Right renal pelvis (tissue), 4 donors: ENCODE measurements at regions not wholly inside any gene's neighbourhood (a gene's known extent, or its start where the extent isn't known, plus 50 kb on each side); places are given as distances from the start of the nearest gene placed in this dataset.
"Not testable (repeated sequence)": the region's sequence is repeated elsewhere in the genome, so short reads cannot be mapped to it uniquely, and the experiment has no call there.

ENCODE experiments used
- DNase-seq, 4 donors: peaks; one replicate each; pipeline ENCODE4 v3.0.0-alpha.2; 2013; ENCODE audit warnings: low read depth in 4 of 4, low spot score in 3 of 4, missing footprints in 1 of 4

- no peak for DNase-seq
Observed at GRCh38 chr18:30245766-30246455, 796.6 kb downstream of the DSC3 start.

- DNase-seq, result no peak
Observed at GRCh38 chr18:30234755-30235154, 807.8 kb downstream of the DSC3 start.

GRCh38 chr18:30211112-30211511, 831.4 kb downstream of the DSC3 start:
- no peak for DNase-seq

GRCh38 chr18:30208546-30208945, 834.0 kb downstream of the DSC3 start:
- no peak for DNase-seq

- no peak for DNase-seq
Observed at GRCh38 chr18:30192216-30192615, 850.3 kb downstream of the DSC3 start.

GRCh38 chr18:30186245-30186644, 856.3 kb downstream of the DSC3 start:
- DNase-seq, result no peak

GRCh38 chr18:30177056-30177455, 865.5 kb downstream of the DSC3 start:
- DNase-seq, result no peak

- DNase-seq, result no peak
Observed at GRCh38 chr18:30175621-30176225, 866.8 kb downstream of the DSC3 start.

- no peak for DNase-seq
Observed at GRCh38 chr18:30175061-30175574, 867.4 kb downstream of the DSC3 start.

GRCh38 chr18:30163573-30163972, 879.0 kb downstream of the DSC3 start:
- DNase-seq, result no peak

GRCh38 chr18:30160124-30160523, 882.4 kb downstream of the DSC3 start:
- DNase-seq, result no peak

GRCh38 chr18:30150586-30151250, 891.8 kb downstream of the DSC3 start:
- peak; percentile 25 to 57 (median 29) for DNase-seq

GRCh38 chr18:30149585-30149984, 893.0 kb downstream of the DSC3 start:
- no peak for DNase-seq

- DNase-seq, result no peak
Observed at GRCh38 chr18:30142870-30143269, 899.7 kb downstream of the DSC3 start.

GRCh38 chr18:30142248-30142647, 900.3 kb downstream of the DSC3 start:
- DNase-seq, result no peak

- not testable (repeated sequence) for DNase-seq
Observed at GRCh38 chr18:30141506-30141905, 901.0 kb downstream of the DSC3 start.

- no peak for DNase-seq
Observed at GRCh38 chr18:30139631-30140287, 902.8 kb downstream of the DSC3 start.

GRCh38 chr18:30135938-30136337, 906.6 kb downstream of the DSC3 start:
- no peak for DNase-seq

- DNase-seq, result no peak
Observed at GRCh38 chr18:30134020-30134419, 908.5 kb downstream of the DSC3 start.

- no peak for DNase-seq
Observed at GRCh38 chr18:30132959-30133358, 909.6 kb downstream of the DSC3 start.

- no peak for DNase-seq
Observed at GRCh38 chr18:30121397-30121796, 921.1 kb downstream of the DSC3 start.
